NOMO-1 treated with DMSO at 0.1 percent for 48 hours (cell line): ENCODE measurements at regions not wholly inside any gene's neighbourhood (a gene's known extent, or its start where the extent isn't known, plus 50 kb on each side); places are given as distances from the start of the nearest gene placed in this dataset.

Source experiments
- DNase-seq: peaks from one replicate; lab custom pipeline; 2025; ENCODE audit not compliant: unreplicated experiment; lab: John Stamatoyannopoulos, UW

DNA sequence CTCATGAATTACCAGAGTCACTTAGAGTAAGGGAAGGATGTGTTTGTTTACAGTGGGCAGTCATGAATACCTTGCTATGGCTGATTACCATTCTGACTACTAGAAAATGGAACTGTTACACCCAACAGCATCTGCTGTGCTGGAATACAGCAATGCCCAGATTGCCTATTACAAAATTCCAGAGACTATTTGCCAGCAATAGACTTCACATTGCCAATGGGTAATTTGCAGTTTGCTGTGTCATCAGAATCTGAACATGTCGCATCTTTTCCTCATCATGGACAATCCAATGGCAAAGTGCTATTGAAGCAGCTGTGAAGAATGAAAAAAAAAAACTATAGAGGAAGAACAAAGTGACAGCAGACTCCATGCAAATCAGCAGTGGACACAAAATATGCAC, 356.6 kb downstream of the CXXC4 start:
- no peak for DNase-seq

- DNase-seq, result no peak
These were observed 365.5 kb downstream of the CXXC4 start for GRCh38 chr4:104129243-104129642.

- no peak for DNase-seq
These were observed 365.9 kb downstream of the CXXC4 start for GRCh38 chr4:104128850-104129213.

GRCh38 chr4:104128031-104128849, 366.5 kb downstream of the CXXC4 start:
- DNase-seq, result no peak

DNA sequence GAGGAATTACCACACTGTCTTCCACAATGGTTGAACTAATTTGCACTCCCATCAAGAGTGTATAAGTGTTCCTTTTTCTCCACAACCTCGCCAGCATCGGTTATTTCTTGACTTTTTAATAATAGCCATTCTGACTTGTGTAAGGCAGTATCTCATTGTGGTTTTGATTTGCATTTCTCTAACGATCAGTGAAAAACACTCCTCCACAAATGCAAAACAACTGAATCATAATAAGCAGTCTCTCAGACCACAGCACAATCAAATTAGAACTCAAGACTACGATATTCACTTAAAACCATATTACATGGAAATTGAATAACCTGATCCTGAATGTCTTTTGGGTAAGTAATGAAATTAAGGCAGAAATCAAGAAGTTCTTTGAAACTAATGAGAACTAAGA, 371.7 kb downstream of the CXXC4 start:
- no peak for DNase-seq

DNA sequence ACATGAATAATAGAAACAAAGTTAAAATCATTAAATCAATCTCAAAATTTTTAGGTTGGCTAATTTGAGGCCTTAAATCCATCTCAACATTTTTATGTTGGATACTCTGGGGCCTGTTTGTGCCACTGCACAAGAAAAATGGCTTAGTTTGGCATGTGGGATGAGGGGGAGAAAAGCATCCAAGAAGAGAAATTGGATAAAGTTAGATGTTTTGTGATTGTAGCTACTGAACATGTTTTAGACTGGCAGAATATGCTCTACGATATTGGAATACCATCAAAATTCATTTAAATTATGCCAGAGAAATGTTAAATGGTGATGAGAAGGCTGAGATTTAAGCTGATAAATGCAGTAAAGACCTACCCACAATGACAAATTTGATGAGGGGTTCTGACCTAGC, 376.9 kb downstream of the CXXC4 start:
- DNase-seq, result no peak

- DNase-seq, result no peak
These were observed 380.8 kb downstream of the CXXC4 start for GRCh38 chr4:104113850-104114249.

- no peak for DNase-seq
These were observed 379.4 kb upstream of the TACR3 start for GRCh38 chr4:104099141-104099540.

- DNase-seq, result peak; percentile 4
These were observed 373.5 kb upstream of the TACR3 start for GRCh38 chr4:104093247-104093646.

DNA sequence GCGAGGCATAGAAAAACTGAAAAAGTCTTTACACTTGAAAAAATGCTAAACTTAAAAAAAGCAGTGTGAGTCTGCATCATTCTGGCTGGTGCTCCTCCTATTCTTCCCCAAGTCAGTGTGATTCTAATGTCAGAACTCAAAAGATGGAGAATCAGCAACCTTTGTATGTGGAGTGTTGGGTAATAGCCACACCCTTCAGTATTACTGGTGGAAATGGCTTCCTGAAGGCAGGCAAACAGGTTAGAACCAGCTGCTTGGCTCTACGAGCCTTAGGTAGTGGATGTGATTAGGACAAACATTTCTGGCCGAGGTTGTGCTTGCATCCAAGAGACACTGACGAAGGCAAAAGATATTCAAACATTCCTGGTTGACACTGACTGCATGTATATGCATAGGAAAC, 353.4 kb upstream of the TACR3 start:
- DNase-seq, result no peak

DNA sequence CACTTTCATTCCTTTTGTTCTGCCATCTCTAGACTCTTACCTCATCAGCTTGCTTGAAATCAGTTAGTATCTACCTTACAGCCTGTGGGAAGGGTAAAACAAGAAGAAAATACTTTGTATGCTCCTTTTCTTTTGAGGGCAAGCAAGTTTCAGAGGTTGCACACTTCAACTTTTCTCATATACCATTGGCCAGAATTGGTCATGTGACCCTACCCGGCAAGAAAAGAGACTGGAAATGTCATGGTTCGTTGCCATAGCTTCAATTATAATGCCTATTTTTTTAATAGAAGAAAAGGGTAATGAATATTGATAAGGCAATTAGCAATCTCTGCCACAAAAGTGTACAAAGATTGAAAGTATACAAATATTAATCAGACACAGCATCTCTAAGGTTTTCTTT, 346.7 kb upstream of the TACR3 start:
- no peak for DNase-seq

GRCh38 chr4:104064646-104065577, 345.1 kb upstream of the TACR3 start:
- DNase-seq, result peak; percentile 7

DNA sequence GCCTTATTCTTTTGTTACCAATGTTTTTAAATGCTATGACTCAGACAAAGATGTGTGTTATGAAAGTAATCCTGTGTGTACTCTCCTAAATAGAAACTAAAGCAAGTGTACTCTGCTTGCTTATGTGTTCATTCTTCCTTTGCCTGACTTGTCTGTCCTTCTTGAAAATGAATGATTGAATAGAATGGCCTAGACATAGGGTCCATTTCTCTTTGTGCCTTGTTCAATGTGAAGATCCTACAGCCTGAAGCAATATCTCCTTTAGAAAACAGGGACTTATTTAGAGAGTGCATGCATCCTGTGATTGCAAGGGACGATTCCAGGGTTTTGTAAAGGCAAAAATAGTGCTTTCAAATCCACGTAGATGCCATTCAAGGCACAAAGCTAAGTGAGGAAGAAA, 343.6 kb upstream of the TACR3 start:
- no peak for DNase-seq

DNA sequence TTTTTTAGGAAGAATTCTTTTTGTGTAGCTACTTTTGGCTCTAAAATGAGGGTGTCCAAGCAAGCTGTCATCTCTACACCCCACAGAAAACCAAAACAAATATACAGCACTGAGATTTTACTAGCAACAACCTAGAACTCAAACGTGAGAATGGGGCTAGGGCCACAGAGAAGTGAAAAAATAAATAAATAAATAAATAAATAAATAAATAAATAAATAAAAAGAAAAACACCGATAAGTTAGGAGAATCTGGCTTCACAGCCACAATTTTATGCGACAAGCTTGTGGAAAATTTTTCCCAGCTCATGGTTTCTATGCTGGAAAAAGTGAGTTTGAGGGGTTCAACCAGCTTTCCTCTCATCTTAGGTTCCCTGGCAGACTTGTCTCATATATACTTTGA, 324.6 kb upstream of the TACR3 start:
- DNase-seq, result no peak

- no peak for DNase-seq
These were observed 313.1 kb upstream of the TACR3 start for GRCh38 chr4:104032896-104033295.

GRCh38 chr4:104025251-104025650, 305.5 kb upstream of the TACR3 start:
- DNase-seq, result no peak

DNA sequence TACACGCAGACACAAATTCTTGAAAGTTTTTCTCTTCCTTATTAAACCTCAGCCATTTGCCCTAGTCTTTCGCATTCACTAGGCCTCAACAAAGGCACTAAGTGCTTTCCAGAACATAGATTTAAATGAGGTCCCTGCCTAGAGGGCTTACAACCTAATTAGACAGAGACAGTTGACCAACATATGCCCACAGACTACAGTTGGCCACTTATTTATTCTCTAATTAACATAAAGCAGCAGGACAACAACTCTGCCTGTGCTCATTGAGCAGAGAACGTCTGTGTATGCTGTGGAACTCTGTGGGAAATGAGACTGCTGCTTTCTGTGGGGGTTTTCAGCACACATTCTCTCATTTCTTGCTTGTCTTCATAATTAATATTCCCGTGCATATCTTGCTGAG, 303.0 kb upstream of the TACR3 start:
- DNase-seq, result no peak

DNA sequence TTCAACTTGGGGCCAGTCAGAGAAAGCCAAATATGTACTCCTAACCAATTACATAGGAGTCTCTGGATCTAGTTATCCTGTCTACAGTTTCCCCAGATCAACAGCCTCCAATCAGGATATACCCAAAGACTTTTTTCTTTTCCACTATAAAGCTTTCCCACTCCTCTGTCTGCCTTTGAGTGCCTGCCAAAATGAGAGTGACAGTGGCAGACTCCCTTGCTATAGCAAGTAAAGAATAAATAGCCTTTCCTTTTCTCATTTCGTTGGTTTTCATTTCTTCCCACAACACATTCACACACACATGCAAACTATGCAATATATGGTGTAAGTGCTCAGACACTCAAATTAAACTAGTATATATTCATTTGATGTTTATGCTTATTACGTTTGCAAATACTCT, 302.4 kb upstream of the TACR3 start:
- DNase-seq, result no peak

DNA sequence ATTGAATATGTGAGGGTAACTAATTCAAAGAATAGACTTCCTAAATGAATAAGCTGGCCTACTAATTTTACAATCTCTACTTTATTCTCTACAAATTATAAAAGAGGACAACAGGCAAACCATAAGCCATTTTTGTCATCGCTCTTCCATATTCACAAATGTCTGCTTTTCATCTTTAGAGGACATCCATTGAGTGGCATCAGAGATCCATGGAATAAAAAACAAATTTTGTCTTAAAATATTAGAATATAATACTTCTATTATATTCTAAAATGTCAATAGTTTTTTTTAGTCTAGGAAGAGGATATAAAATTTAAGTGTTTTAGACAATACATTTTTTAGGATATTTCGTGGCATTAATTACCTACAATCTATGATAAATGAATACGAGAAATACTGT, 300.9 kb upstream of the TACR3 start:
- no peak for DNase-seq

DNA sequence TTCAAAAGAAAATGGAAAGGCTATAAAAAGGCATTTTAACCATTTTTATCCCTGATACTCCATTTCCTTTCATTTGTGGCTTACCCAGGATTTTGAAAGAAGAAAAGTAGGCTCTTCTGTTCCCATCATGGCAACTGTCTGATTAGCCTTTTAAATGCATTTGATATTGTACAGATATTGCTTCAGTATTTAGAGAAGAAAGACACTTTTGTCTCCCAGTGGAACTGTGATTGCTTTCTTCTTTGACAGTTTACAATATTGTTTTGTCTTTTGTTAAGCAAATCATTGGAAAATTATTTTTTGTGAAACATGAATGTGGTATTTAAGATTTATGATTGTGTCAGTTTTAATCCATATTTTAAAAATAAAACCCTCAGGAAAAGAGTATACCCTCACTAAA, 297.4 kb upstream of the TACR3 start:
- DNase-seq, result no peak

GRCh38 chr4:104015680-104016079, 295.9 kb upstream of the TACR3 start:
- no peak for DNase-seq

- no peak for DNase-seq
These were observed 290.9 kb upstream of the TACR3 start for GRCh38 chr4:104010722-104011121.
